ENCODE measurements at regions not wholly inside any gene's neighbourhood (a gene's known extent, or its start where the extent isn't known, plus 50 kb on each side); places are given as distances from the start of the nearest gene placed in this dataset.
"Not testable (repeated sequence)": the region's sequence is repeated elsewhere in the genome, so short reads cannot be mapped to it uniquely, and the experiment has no call there.

DNA sequence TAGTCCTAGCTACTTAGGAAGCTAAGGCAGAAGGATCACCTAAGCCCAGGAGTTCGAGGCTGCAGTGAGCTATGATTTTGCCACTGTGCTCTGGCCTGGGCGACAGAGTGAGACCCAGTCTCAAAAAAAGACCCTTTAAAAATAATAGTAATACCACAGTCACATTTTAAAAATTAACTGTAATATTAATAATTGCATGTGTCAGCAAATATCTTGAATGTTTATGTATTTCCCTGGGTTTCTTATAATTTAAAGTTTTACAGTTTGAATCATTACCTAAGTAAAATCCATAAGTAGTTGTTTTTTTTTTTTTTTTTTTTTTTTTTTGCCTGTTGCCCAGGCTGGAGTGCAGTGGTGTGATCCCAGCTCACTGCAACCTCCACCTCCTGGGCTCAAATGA is 69.2 kb downstream of the LYZL2 start:
- no peak for DNase-seq

- no peak for DNase-seq
Observed at GRCh38 chr10:30559180-30559579, 70.4 kb downstream of the LYZL2 start.

DNA sequence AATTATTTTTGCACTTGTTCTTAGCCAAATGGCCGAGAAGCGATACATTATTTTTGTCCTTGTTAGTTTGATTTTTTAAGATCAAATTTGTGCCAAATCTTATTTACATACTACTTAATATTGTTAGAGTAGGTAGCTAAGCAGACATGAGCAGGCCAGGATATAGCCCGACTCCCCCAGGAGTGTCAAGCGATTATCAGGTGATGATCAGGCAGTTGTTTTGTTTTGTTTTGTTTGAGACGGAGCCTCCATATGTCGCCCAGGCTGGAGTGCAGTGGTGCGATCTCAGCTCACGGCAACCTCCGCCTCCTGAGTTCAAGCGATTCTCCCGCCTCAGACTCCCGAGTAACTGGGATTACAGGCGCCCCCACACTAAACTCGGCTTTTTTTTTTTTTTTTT is 71.1 kb downstream of the LYZL2 start:
- no peak for DNase-seq

DNA sequence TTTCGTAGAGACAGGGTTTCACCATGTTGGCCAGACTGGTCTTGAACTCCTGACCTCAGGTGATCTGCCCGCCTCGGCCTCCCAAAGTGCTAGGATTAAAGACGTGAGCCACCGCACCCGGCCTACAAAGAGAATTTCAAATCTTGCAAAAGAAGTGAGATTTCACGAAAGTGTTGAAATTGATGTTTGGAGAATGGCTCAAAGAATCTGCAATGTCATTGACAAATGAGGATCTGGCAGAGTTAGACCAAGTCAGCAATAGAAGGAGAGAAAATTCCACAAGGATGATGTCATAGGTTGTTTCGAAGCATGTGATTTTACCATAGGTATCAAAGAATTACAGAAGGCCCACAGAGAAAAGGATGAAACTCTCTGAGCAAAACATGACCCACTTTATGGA is 71.7 kb downstream of the LYZL2 start:
- DNase-seq, result no peak

DNA sequence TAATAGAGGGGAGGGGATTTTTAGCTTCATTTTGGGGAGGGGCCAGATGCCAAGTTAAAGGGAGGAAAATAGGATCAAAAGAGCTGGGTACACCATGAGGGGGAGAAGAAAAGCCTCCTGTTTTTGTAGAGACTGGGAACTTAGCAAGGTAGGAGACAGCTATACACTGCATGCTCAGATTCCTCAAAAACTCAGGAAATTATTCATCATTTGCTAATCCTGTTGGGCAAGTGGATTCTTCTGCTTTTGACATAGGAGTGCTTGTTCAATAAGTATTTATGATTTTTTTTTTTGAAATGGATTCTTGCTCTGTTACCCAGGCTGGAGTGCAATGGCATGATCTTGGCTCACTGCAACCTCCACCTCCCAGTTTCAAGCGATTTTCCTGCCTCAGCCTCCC is 73.4 kb downstream of the LYZL2 start:
- DNase-seq, result no peak

DNA sequence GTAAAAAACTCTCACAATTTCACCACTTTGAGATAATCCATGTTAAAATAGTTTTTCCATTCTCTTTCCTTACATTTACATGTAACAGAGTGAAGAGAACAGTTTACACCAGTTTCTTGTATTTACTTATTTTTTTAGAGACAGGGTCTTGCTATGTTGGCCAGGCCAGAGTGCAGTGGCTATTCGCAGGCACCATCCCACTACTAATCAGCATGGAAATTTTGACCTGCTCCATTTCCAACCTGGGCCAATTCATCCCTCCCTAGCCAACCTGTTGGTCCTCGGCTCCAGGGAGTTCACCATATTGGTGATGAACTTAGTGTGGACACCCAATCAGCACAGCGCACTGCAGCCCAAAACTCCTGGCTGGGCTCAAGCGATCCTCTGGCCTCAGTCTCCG is 74.1 kb downstream of the LYZL2 start:
- no peak for DNase-seq

GRCh38 chr10:30554440-30554825 is 75.1 kb downstream of the LYZL2 start:
- no peak for DNase-seq

DNA sequence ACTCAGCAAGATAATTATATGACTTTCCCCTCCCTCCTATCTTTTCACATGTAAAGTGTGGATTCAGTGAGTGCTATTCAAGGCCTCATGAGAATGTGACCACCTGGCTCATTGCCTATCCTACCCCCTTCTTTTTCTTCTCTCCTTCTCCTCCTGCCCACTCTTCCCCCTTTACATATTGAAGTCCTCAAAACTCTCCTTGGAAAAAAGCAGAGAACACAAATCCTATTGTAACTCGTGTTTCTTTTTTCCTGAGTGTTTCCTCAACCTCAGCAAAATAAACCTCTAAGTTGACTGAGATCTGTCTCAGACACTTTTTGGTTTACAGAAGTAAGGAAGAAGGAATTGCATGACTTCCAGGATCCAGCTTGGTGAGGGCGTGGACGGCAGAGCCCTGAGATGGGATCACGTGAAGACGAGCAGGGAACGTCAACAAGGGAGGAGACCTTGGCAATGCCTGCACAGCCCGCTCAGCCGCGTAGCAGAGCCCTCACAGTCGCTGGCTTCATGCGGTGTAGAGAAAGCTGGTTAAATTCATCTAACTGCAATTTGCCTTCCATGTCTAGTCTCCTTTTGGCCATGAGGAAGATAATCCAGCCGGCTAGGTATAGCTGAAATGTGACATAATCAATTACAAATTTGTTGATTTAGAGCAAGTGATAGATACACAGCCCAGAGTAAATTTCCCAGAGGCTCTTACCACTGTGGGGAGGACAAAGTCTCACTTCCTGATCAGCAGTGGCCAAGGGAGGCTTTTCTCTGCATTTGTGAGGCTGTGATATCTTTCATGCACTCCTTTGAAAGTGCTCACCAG is 75.7 kb downstream of the LYZL2 start:
- no peak for DNase-seq

- no peak for DNase-seq
Observed at GRCh38 chr10:30553018-30553625, 76.4 kb downstream of the LYZL2 start.

DNA sequence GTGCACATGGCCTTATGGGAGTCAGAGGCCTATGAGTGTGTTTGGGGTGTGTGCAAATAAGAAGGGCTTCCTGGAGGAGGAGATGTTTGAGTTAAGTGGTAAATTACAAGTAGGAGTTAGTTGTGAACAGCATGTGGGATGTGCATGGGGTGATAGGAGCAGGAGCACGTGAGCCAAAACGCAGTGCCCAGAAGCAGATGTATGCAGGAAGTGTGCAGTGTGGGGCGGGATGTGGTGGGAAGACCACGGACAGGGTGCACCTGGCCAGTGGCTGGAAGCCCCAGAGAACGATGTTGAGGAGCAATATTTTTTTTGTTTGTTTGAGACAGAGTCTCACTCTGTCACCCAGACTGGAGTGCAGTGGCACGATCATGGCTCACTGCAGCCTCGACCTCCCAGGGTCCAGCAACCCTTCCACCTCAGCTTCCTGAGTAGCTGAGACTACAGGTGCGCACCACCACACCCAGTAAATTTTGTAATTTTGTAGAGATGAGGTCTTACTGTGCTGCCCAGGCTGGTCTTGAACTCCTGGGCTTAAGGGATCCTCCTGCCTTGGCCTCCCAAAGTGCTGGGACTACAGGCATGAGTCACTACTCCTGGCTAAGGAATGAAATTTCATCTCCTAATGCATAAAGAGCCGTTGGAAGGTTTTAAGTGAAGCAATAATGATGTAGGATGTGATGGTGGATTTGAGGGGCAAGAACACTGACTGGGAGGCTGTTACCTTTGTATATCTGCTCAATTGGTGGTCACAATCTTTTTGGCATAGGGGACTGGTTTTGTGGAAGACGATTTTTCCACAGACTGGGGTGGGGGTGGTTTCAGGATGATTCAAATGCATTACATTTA is 78.4 kb downstream of the LYZL2 start:
- no peak for DNase-seq

GRCh38 chr10:30549134-30549687 is 80.3 kb downstream of the LYZL2 start:
- DNase-seq, result not testable (repeated sequence)

DNA sequence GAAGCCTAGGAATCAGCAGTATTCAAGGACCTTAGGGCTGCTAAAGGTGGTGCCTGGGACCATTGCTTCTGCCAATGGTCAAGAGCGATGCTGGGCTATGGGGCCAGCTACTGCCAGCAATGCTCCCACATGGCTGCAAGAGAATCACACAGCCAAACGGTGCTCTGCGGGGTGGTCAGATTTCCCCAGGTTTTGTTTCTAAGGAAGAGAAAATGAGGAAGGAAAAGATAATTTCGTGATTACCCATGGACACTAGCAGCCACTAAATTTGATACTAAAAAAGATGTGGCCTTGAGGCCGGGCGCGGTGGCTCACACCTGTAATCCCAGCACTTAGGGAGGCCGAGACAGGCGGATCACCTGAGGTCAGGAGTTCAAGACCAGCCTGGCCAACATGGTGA is 83.0 kb downstream of the LYZL2 start:
- no peak for DNase-seq

GRCh38 chr10:30542895-30543288 is 86.7 kb downstream of the LYZL2 start:
- DNase-seq, result no peak

GRCh38 chr10:30542001-30542894 is 87.3 kb downstream of the LYZL2 start:
- DNase-seq, result no peak

GRCh38 chr10:30540276-30540675 is 89.3 kb downstream of the LYZL2 start:
- DNase-seq, result no peak

DNA sequence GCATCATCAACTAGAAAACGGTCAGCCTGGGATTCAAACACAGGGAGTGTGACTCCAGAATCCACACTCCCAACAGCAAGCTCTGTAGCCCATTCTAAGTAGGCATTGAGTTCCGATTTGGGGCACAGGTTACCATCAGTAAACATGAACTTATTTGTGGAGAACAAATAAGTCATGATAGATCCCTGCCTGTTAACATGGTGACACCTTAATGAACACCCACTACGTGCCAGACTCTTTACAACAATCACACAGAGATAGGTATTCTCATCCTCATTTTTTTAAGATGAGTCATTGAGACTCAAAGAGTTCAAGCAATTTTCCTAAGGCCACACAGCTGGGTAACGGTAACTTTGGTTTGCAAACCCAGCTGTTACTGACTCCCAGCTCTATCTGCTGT is 91.5 kb downstream of the LYZL2 start:
- DNase-seq, result no peak

- DNase-seq, result no peak
Observed at GRCh38 chr10:30537586-30537985, 92.0 kb downstream of the LYZL2 start.

DNA sequence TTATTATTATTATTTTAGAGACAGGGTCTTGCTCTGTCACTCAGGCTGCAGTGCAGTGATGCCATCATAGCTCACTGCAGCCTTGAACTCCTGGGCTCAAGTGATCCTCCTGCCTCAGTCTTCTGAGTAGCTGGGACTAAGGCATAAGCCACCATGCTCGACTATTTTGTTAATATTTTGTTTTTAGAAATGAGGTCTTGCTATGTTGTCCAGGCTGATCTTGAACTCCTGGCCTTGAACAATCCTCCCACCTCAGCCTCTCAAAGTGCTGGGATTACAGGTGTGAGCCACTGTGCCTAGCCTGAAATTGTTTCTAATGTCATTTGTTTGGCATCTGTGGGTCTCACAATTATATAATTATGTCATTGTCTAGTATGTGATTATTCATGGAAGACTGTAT is 92.4 kb downstream of the LYZL2 start:
- DNase-seq, result not testable (repeated sequence)

DNA sequence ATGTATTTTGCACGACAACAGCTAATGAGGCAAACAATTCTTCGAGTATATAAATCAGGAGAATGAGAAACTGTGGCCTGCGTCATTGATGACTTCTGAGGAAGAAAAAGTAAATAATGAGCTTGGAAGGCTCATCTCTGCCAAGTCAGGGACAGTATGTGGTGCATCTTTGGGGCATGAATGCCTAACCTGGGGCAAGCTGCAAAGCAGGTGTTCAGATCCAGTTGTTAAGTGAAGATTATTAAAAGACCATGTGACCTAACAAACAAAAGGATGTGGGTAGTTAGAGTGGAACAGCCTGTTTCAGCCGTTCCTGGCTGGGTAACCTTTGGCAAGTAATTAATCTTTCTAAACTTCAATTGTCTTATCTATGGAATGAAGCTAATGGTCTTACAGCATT is 93.0 kb downstream of the LYZL2 start:
- no peak for DNase-seq

- no peak for DNase-seq
Observed at GRCh38 chr10:30535677-30536076, 93.9 kb downstream of the LYZL2 start.

DNA sequence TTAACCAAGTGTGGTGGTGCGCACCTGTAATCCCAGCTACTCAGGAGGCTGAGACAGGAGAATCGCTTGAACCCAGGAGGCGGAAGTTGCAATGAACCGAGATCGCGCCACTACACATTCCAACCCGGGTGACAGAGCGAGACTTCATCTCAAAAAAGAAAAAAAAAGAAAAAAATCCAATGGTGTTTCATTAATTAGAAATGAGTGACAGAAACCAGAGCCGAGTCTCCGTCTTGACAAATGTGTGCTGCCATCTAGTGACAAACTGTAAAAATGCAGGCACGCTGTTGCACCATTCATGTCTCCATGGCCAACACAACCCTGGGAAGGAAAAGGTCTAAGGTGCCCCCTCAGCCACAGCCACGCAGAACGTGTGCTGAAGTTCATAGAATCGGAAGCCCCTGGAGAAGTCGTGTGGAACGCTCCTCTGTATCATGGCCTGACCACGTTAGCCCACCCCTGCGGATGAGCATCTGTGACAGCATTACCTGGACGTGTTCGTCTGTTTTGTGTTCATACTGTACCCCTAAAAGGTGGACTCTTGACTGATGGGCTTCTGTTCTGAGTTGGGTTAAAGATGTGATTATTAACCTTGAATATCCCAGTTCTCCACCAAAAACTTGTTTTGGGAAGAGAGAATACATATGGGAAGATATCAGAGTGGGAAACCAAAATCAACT is 94.9 kb downstream of the LYZL2 start:
- peak; percentile 26 for DNase-seq

Data from NCI-H1048 (cell line).